Coronary artery (tissue), 2 donors: ENCODE measurements at regions not wholly inside any gene's neighbourhood (a gene's known extent, or its start where the extent isn't known, plus 50 kb on each side); places are given as distances from the start of the nearest gene placed in this dataset.
A peak's percentile ranks its signal among the peaks of the same experiment; 100 is the strongest.

Experiments
- DNase-seq: peaks from one replicate; pipeline ENCODE4 v3.0.0-alpha.2; 2017; ENCODE audit warnings: low spot score
- H3K27ac ChIP-seq, 2 donors: fragments of 200-600 bp; sonication (generic); one replicate each; pipeline ENCODE4 v1.5.1; 2016 to 2019
- H3K4me3 ChIP-seq: fragments of 200-600 bp; sonication (generic); 2 replicates; pipeline ENCODE4 v1.5.1; 2016; ENCODE audit warnings: mild to moderate bottlenecking, moderate library complexity
- CTCF ChIP-seq: fragments of 200-600 bp; sonication (generic); IDR thresholded peaks from one replicate; pipeline ENCODE4 v1.5.1; 2019; ENCODE audit warnings: antibody characterized with exemption

GRCh38 chr9:115422932-115423440 lies 305.0 kb upstream of the TNC start:
- no peak for TF ChIP-seq CTCF
- H3K4me3 ChIP-seq, result no peak overlapping the region
- no peak for DNase-seq
- H3K27ac ChIP-seq, result peak overlapping the region; percentile 37 to 47

GRCh38 chr9:115423646-115424045 lies 305.7 kb upstream of the TNC start:
- Histone ChIP-seq H3K27ac (no peak overlapping the region), H3K4me3 (no peak overlapping the region)
- no peak for DNase-seq
- TF ChIP-seq CTCF, result no peak

- DNase-seq, result no peak
- TF ChIP-seq CTCF, result no peak
- H3K27ac ChIP-seq, result no peak overlapping the region
- H3K4me3 ChIP-seq, result no peak overlapping the region
Observed at GRCh38 chr9:115425601-115426000, 307.6 kb upstream of the TNC start.

DNA sequence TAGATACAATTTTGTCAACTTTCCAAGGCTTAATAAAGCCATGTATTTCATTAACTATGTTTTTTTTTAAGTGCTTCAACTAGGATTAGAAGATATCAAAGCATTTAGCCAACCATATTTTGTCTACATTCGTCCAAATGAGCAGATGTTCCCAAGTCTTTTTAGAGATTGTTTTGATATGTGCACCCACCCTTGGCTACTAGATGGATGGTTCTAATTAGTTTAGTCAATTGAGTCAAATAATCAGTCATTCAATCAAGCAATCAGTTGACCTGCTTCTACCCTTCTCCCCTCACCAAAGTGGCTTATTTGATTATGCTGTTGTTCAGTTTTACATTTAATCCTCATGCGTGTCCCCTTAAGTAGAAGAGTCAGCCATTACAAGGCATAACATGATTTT lies 319.5 kb upstream of the TNC start:
- no peak for TF ChIP-seq CTCF
- DNase-seq, result no peak
- H3K27ac ChIP-seq, result no peak overlapping the region
- H3K4me3 ChIP-seq, result no peak overlapping the region

DNA sequence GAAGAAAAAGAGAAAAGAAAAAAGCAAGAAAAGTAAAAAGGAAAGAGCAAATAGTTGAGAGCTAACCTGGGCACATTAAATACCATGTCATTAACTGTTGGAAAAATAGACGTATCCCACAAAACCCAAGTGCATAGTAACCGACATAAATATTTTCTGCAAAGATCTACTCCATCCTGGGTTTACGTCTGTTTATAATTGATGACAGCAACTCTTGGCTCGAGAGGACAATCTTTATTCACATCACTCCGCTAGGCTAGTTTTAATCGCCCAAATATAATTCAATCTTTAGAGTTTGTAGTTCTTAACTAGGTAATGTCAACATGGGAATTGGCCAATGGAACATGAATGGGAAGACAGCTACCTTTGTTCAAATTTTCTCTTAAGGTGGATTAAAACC lies 321.7 kb upstream of the TNC start:
- no peak for TF ChIP-seq CTCF
- no peak overlapping the region for H3K27ac ChIP-seq
- no peak for DNase-seq
- H3K4me3 ChIP-seq, result no peak overlapping the region

DNA sequence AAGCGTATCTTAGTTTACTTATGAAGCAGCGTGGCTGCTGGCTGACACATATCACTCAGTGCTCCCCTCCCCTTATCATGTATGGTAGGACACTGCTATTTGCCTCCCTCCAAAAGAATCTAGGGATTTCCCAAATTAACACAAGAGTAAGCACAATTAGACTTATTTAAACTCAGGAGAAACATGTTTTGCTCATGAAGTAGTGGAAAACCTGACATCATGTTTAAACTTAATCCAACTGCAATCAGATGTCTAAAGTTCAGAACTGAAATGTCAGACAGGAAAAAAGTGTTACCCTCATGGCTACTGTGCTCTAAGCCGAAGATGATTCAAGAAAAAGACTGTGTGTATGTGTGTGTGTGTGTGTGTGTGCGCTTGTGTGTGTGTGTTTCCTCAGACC lies 324.1 kb upstream of the TNC start:
- Histone ChIP-seq H3K4me3 (no peak overlapping the region), H3K27ac (peak overlapping the region; percentile 73 to 86)
- DNase-seq, result no peak
- TF ChIP-seq CTCF, result no peak

- DNase-seq, result no peak
- no peak for TF ChIP-seq CTCF
- peak overlapping the region; percentile 6 to 56 for H3K27ac ChIP-seq
Observed at GRCh38 chr9:115443890-115444289, 325.9 kb upstream of the TNC start.

More at GRCh38 chr9:115443890-115444289, 325.9 kb upstream of the TNC start:
- no peak overlapping the region for H3K4me3 ChIP-seq
